ENCODE measurements at regions not wholly inside any gene's neighbourhood (a gene's known extent, or its start where the extent isn't known, plus 50 kb on each side); places are given as distances from the start of the nearest gene placed in this dataset.

- DNase-seq, result no peak
- ATAC-seq, result no peak
- H3K27ac Mint-ChIP-seq, result no peak overlapping the region
- no peaks in the 10 kb centered on the region for H3K36me3 Mint-ChIP-seq (ENCODE audit: low read depth)
- H3K4me1 Mint-ChIP-seq, result no peaks in the 10 kb centered on the region
- H3K4me3 Mint-ChIP-seq, result no peak overlapping the region
- peaks cover 10% of the 10 kb centered on the region for H3K9me3 Mint-ChIP-seq
- H3K27me3 Mint-ChIP-seq, result no peaks in the 10 kb centered on the region
Measured at GRCh38 chr16:51420247-51420646, 269.2 kb upstream of the SALL1 start.

GRCh38 chr16:51419768-51420167 is 268.7 kb upstream of the SALL1 start:
- no peaks in the 10 kb centered on the region for H3K27me3 Mint-ChIP-seq
- no peak overlapping the region for H3K27ac Mint-ChIP-seq
- no peaks in the 10 kb centered on the region for H3K4me1 Mint-ChIP-seq

GRCh38 chr16:51418258-51418657 is 267.2 kb upstream of the SALL1 start:
- no peak overlapping the region for H3K27ac Mint-ChIP-seq

More at GRCh38 chr16:51419768-51420167, 268.7 kb upstream of the SALL1 start:
- Mint-ChIP-seq H3K4me3 (no peak overlapping the region), H3K36me3 (ENCODE audit: low read depth) (no peaks in the 10 kb centered on the region), H3K9me3 (peaks cover 10% of the 10 kb centered on the region)
- ATAC-seq (no peak), DNase-seq (no peak)

GRCh38 chr16:51416926-51417325 is 265.9 kb upstream of the SALL1 start:
- no peaks in the 10 kb centered on the region for H3K36me3 Mint-ChIP-seq (ENCODE audit: low read depth)
- ATAC-seq (no peak), DNase-seq (no peak)
- H3K27ac Mint-ChIP-seq, result no peak overlapping the region
- no peaks in the 10 kb centered on the region for H3K27me3 Mint-ChIP-seq
- peaks cover 7% of the 10 kb centered on the region for H3K9me3 Mint-ChIP-seq
- no peaks in the 10 kb centered on the region for H3K4me1 Mint-ChIP-seq
- no peak overlapping the region for H3K4me3 Mint-ChIP-seq

More at GRCh38 chr16:51418258-51418657, 267.2 kb upstream of the SALL1 start:
- peaks cover 13% of the 10 kb centered on the region for H3K9me3 Mint-ChIP-seq
- no peaks in the 10 kb centered on the region for H3K27me3 Mint-ChIP-seq
- ATAC-seq (no peak), DNase-seq (no peak)
- H3K4me1 Mint-ChIP-seq, result no peaks in the 10 kb centered on the region
- no peaks in the 10 kb centered on the region for H3K36me3 Mint-ChIP-seq (ENCODE audit: low read depth)
- H3K4me3 Mint-ChIP-seq, result no peak overlapping the region

GRCh38 chr16:51410125-51410524 is 259.1 kb upstream of the SALL1 start:
- Mint-ChIP-seq H3K4me3 (no peak overlapping the region), H3K27me3 (no peaks in the 10 kb centered on the region), H3K27ac (no peak overlapping the region), H3K36me3 (ENCODE audit: low read depth) (no peaks in the 10 kb centered on the region), H3K9me3 (peaks cover 4% of the 10 kb centered on the region), H3K4me1 (no peaks in the 10 kb centered on the region)
- ATAC-seq, result no peak
- DNase-seq, result no peak

- H3K27me3 Mint-ChIP-seq, result no peaks in the 10 kb centered on the region
- DNase-seq (no peak), ATAC-seq (no peak)
- no peaks in the 10 kb centered on the region for H3K4me1 Mint-ChIP-seq
- no peaks in the 10 kb centered on the region for H3K36me3 Mint-ChIP-seq (ENCODE audit: low read depth)
- no peak overlapping the region for H3K4me3 Mint-ChIP-seq
- H3K9me3 Mint-ChIP-seq, result peaks cover 8% of the 10 kb centered on the region
- no peak overlapping the region for H3K27ac Mint-ChIP-seq
Measured at GRCh38 chr16:51409001-51409675, 258.1 kb upstream of the SALL1 start.

- DNase-seq (no peak), ATAC-seq (no peak)
- Mint-ChIP-seq H3K27ac (no peak overlapping the region), H3K4me1 (no peaks in the 10 kb centered on the region), H3K4me3 (no peak overlapping the region), H3K9me3 (peaks cover 8% of the 10 kb centered on the region), H3K36me3 (ENCODE audit: low read depth) (no peaks in the 10 kb centered on the region), H3K27me3 (no peaks in the 10 kb centered on the region)
Measured at GRCh38 chr16:51408357-51408756, 257.3 kb upstream of the SALL1 start.

- peaks cover 8% of the 10 kb centered on the region for H3K9me3 Mint-ChIP-seq
- ATAC-seq (no peak), DNase-seq (no peak)
- no peak overlapping the region for H3K27ac Mint-ChIP-seq
- H3K4me1 Mint-ChIP-seq, result no peaks in the 10 kb centered on the region
- no peaks in the 10 kb centered on the region for H3K36me3 Mint-ChIP-seq (ENCODE audit: low read depth)
- no peaks in the 10 kb centered on the region for H3K27me3 Mint-ChIP-seq
- H3K4me3 Mint-ChIP-seq, result no peak overlapping the region
Measured at GRCh38 chr16:51407921-51408320, 256.9 kb upstream of the SALL1 start.

GRCh38 chr16:51407199-51407598 is 256.1 kb upstream of the SALL1 start:
- ATAC-seq (no peak), DNase-seq (no peak)
- no peak overlapping the region for H3K27ac Mint-ChIP-seq
- H3K27me3 Mint-ChIP-seq, result no peaks in the 10 kb centered on the region
- no peak overlapping the region for H3K4me3 Mint-ChIP-seq
- H3K4me1 Mint-ChIP-seq, result no peaks in the 10 kb centered on the region
- no peaks in the 10 kb centered on the region for H3K36me3 Mint-ChIP-seq (ENCODE audit: low read depth)
- H3K9me3 Mint-ChIP-seq, result peaks cover 8% of the 10 kb centered on the region

- no peaks in the 10 kb centered on the region for H3K27me3 Mint-ChIP-seq
- H3K4me3 Mint-ChIP-seq, result no peak overlapping the region
- H3K9me3 Mint-ChIP-seq, result peaks cover 20% of the 10 kb centered on the region
- H3K36me3 Mint-ChIP-seq (ENCODE audit: low read depth), result no peaks in the 10 kb centered on the region
- no peak overlapping the region for H3K27ac Mint-ChIP-seq
- ATAC-seq, result no peak
- DNase-seq, result no peak
- H3K4me1 Mint-ChIP-seq, result no peaks in the 10 kb centered on the region
Measured at GRCh38 chr16:51405361-51405760, 254.3 kb upstream of the SALL1 start.

GRCh38 chr16:51404386-51404785 is 253.3 kb upstream of the SALL1 start:
- DNase-seq, result no peak
- H3K27ac Mint-ChIP-seq, result no peak overlapping the region
- H3K27me3 Mint-ChIP-seq, result no peaks in the 10 kb centered on the region
- no peak overlapping the region for H3K4me3 Mint-ChIP-seq
- H3K36me3 Mint-ChIP-seq (ENCODE audit: low read depth), result no peaks in the 10 kb centered on the region
- ATAC-seq, result no peak
- H3K4me1 Mint-ChIP-seq, result no peaks in the 10 kb centered on the region
- peaks cover 20% of the 10 kb centered on the region for H3K9me3 Mint-ChIP-seq

- DNase-seq, result no peak
- peaks cover 20% of the 10 kb centered on the region for H3K9me3 Mint-ChIP-seq
- H3K27ac Mint-ChIP-seq, result no peak overlapping the region
- no peaks in the 10 kb centered on the region for H3K27me3 Mint-ChIP-seq
- ATAC-seq, result no peak
- H3K4me1 Mint-ChIP-seq, result no peaks in the 10 kb centered on the region
- H3K4me3 Mint-ChIP-seq, result no peak overlapping the region
- no peaks in the 10 kb centered on the region for H3K36me3 Mint-ChIP-seq (ENCODE audit: low read depth)
Measured at GRCh38 chr16:51402785-51403184, 251.7 kb upstream of the SALL1 start.

- no peaks in the 10 kb centered on the region for H3K36me3 Mint-ChIP-seq (ENCODE audit: low read depth)
- no peak overlapping the region for H3K4me3 Mint-ChIP-seq
- DNase-seq (no peak), ATAC-seq (no peak)
- H3K27me3 Mint-ChIP-seq, result no peaks in the 10 kb centered on the region
- H3K4me1 Mint-ChIP-seq, result no peaks in the 10 kb centered on the region
- no peak overlapping the region for H3K27ac Mint-ChIP-seq
- H3K9me3 Mint-ChIP-seq, result peaks cover 20% of the 10 kb centered on the region
Measured at GRCh38 chr16:51402298-51402697, 251.2 kb upstream of the SALL1 start.

- ATAC-seq (no peak), DNase-seq (no peak)
- Mint-ChIP-seq H3K27ac (no peak overlapping the region), H3K27me3 (no peaks in the 10 kb centered on the region), H3K36me3 (ENCODE audit: low read depth) (no peaks in the 10 kb centered on the region), H3K4me3 (no peak overlapping the region), H3K9me3 (peaks cover 20% of the 10 kb centered on the region), H3K4me1 (no peaks in the 10 kb centered on the region)
Measured at GRCh38 chr16:51401673-51402072, 250.6 kb upstream of the SALL1 start.

GRCh38 chr16:51399908-51400670 is 249.0 kb upstream of the SALL1 start:
- ATAC-seq, result no peak
- DNase-seq, result no peak
- H3K27me3 Mint-ChIP-seq, result no peaks in the 10 kb centered on the region
- no peaks in the 10 kb centered on the region for H3K4me1 Mint-ChIP-seq
- H3K9me3 Mint-ChIP-seq, result peaks cover 19% of the 10 kb centered on the region
- H3K4me3 Mint-ChIP-seq, result no peak overlapping the region
- H3K27ac Mint-ChIP-seq, result no peak overlapping the region
- H3K36me3 Mint-ChIP-seq (ENCODE audit: low read depth), result no peaks in the 10 kb centered on the region
